ENCODE measurements at regions not wholly inside any gene's neighbourhood (a gene's known extent, or its start where the extent isn't known, plus 50 kb on each side); places are given as distances from the start of the nearest gene placed in this dataset.
"Not testable (repeated sequence)": the region's sequence is repeated elsewhere in the genome, so short reads cannot be mapped to it uniquely, and the experiment has no call there.

DNA sequence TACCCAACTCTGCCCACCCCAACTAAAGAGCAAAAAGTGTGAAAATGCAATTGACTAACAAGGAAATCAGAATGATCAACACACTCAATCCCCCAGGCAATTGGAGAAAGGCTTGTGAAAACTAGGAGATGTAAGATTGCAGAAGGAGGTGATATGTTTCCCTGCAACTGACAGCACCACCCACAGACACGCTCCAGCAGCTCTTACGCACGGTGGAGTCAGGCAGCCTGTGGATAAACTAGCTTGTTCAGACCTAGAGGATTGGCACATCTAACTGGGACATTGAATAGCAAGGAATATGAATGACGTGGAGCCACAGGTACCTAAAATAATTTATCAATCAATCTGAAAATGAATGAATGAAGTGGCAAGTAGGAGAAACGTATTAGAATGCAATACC is 125.7 kb upstream of the MYO3A start:
- DNase-seq (ENCODE audit: low read depth in 2 of 2), result no peak

DNA sequence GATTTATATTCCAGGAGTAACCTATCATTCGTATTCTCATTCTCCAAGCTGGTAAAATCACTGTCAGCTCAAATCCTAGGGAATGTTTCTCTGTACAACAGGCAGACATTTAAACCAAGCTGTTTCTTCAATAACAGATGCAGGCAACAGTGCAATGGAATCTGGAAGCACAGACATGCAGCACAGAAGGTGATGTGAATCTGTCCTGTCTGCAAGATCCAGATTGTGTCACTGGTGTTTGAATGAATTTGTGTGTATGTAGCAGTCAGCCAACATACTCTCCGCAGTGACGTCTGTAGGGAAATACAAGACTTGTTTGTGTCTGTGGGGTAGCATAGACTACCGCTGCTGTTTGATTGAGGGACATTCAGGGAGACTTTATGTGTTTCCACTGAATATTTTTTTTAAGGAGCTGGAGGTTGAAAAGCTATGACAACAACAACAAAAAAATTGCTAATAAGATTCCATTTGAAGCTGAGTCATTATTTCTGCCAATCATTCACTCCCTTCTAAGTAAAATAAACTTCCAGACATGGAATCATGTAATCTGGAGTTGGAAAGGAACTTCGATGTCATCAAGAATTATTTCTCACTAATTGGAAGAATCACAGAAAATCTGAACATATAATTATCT is 122.9 kb upstream of the MYO3A start:
- no peak for DNase-seq (ENCODE audit: low read depth in 2 of 2)

- no peak for DNase-seq (ENCODE audit: low read depth in 2 of 2)
Observed at GRCh38 chr10:25813511-25813910, 120.5 kb upstream of the MYO3A start.

DNA sequence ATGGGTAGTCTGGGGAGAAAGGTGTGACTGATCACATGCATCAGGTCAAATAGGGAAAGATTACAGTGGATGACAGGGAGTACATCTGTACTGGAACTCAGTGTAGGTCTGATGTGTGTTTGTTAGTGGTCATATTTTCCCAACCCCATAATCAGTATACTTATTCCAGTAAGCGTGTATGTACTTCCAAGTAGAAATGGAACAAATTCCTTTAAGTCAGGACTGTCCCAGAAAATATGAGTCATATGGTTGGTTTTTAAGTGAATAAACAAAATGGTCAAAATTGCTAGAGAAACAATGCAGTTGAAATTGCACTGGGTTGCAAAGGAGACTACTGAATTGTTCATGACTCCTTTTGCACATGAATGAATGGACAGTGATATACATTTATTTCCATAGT is 118.8 kb upstream of the MYO3A start:
- no peak for DNase-seq (ENCODE audit: low read depth in 2 of 2)

- no peak for DNase-seq (ENCODE audit: low read depth in 2 of 2)
Observed at GRCh38 chr10:25815999-25816768, 117.8 kb upstream of the MYO3A start.

GRCh38 chr10:25817200-25817599 is 116.8 kb upstream of the MYO3A start:
- no peak for DNase-seq (ENCODE audit: low read depth in 2 of 2)

DNA sequence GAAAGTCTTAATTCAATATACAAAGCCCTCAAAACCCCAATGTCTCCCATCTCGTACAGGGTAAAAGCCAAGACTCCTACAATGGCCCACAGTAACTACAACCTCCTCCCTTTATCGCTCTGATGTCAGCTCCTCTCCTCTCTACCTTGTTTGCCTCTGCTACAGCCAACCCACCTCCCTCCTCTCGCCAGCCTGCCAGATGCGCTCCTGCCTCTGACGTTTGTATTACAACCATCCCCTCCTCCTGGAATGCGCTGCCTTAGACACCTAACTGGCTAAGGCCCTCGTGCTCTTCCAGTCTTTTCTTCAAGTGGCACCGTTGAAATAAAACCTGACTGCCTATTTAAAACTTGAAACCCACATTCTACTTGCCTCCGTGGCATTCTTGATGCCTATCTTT is 115.3 kb upstream of the MYO3A start:
- DNase-seq (ENCODE audit: low read depth in 2 of 2), result no peak

GRCh38 chr10:25820472-25820871 is 113.6 kb upstream of the MYO3A start:
- no peak for DNase-seq (ENCODE audit: low read depth in 2 of 2)

DNA sequence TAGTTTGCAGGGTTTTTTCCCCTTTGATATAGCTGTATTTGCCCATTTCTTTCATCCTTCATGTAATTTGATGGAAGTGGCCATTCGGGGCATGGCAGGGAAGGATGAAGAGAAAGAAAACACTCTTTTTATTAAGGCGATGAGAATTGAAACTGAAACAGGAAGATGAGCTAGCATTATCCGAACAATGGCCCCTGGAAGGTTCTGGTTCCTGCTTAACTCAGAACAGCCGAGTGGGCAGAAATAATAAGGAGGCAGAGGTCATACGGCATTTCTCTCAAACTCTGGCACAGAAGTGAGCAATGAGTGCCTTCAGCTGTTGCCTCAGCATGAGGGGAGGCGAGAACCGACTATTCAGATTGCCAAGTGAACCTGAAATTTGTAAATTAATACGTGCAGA is 113.2 kb upstream of the MYO3A start:
- no peak for DNase-seq (ENCODE audit: low read depth in 2 of 2)

DNA sequence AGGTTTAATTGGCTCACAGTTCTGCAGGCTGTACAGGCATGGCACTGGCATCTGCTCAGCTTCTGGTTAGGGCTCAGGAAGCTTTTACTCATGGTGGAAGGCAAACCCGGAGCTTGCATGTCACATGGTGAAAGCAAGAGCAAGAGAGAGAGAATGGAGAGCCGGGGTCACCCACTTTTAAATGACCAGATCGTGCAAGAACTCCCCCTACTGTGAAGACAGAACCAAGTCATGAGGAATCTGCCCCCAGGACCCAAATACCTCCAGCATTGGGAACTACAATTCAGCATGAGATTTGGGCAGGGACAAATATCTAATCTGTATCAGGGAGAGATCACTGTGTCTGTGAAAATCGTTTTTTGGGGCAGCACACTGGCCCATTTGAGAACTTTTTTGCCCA is 110.0 kb upstream of the MYO3A start:
- DNase-seq (ENCODE audit: low read depth in 2 of 2), result no peak

- DNase-seq (ENCODE audit: low read depth in 2 of 2), result no peak
Observed at GRCh38 chr10:25828475-25828874, 105.6 kb upstream of the MYO3A start.

DNA sequence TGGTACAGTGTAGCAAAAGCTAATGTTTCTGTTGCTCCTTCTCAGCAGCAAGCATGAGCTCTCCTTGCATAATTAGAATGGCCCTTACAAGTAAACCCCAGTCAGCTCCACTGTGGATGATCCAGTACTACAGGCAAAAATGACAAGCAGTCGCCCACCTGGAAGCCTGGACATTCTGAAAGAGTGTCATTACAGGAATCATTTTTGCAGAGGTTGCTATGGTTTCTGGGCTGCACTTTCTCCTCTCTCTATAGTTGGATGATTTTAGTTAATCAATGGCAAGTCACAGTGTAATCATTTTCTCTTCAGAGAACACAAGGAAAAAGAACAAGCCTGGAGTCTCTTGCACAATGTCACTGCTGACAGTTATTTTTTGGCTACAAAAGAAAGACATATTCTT is 102.9 kb upstream of the MYO3A start:
- no peak for DNase-seq (ENCODE audit: low read depth in 2 of 2)

DNA sequence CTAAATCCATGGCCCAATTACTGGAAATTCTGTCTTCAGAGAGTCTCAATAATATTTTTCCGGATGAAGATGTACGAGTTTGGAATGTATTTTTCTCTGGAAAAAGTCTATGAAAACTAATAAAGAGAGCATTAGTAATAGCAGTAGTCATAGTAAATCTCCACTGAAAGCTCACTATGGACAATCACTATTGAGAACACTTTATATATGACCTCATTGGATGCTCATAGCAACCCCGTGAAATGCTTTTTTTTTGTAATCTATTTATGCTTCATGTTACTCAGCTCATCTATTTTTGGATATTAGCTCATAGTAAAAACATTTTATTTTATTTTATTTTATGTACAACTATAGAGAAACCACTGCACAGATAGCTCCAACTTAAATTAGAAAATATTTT is 94.3 kb upstream of the MYO3A start:
- DNase-seq (ENCODE audit: low read depth in 2 of 2), result no peak

GRCh38 chr10:25840875-25841274 is 93.2 kb upstream of the MYO3A start:
- DNase-seq (ENCODE audit: low read depth in 2 of 2), result not testable (repeated sequence)

GRCh38 chr10:25842146-25842545 is 91.9 kb upstream of the MYO3A start:
- DNase-seq (ENCODE audit: low read depth in 2 of 2), result no peak

- DNase-seq (ENCODE audit: low read depth in 2 of 2), result no peak
Observed at GRCh38 chr10:25843551-25844170, 90.4 kb upstream of the MYO3A start.

DNA sequence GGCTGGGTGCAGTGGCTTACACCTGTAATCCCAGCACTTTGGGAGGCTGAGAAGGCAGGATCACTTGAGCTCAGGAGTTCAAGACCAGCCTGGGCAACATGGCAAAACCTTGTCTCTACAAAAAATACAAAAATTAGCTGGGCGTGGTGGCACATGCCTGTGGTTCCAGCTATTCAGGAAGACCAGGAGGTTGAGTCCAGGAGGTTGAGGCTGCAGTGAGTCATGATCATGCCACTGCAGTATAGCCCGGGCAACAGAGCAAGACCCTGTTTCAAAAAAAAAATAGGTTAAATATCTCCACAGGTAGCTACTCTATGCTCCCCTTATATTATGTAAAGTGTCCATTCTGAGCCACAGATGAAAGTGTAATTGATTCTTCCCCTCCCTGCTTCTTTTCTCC is 89.3 kb upstream of the MYO3A start:
- not testable (repeated sequence) for DNase-seq (ENCODE audit: low read depth in 2 of 2)

DNA sequence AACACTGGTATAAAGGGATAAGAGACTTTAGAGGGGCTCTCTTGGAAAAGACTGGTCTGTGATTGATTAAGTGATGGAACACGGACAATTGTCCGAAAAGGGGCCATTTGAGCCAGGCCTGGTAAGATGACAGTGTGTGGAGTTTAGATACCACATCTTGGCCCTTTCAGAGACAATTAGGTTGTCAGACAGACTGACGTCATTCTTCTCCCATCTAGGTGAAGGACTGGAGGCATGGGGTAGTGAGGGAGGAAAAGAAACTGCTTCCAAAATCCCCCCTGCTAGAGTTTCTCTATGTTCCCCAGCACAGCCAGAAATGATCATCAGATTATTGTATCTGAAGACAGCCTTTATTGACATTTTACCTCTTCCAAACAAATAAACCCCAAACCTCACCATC is 84.8 kb upstream of the MYO3A start:
- no peak for DNase-seq (ENCODE audit: low read depth in 2 of 2)

- DNase-seq (ENCODE audit: low read depth in 2 of 2), result no peak
Observed at GRCh38 chr10:25849988-25850387, 84.0 kb upstream of the MYO3A start.

DNA sequence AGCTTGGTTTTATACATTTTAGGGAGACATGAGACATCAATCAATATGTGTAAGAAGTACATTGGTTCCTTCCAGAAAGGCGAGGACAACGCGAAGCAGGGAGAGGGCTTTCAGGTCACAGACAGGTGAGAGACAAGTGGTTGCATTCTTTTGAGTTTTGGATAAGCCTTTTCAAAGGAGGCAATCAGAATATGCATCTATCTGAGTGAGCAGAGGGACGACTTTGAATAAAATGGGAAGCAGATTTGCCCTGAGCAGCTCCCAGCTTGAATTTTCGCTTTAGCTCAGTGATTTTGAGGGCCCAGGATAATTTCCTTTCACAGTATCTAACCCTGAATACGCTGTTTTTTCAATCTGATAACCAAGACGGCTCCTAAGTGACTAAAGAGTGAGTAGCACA is 82.5 kb upstream of the MYO3A start:
- no peak for DNase-seq (ENCODE audit: low read depth in 2 of 2)

DNA sequence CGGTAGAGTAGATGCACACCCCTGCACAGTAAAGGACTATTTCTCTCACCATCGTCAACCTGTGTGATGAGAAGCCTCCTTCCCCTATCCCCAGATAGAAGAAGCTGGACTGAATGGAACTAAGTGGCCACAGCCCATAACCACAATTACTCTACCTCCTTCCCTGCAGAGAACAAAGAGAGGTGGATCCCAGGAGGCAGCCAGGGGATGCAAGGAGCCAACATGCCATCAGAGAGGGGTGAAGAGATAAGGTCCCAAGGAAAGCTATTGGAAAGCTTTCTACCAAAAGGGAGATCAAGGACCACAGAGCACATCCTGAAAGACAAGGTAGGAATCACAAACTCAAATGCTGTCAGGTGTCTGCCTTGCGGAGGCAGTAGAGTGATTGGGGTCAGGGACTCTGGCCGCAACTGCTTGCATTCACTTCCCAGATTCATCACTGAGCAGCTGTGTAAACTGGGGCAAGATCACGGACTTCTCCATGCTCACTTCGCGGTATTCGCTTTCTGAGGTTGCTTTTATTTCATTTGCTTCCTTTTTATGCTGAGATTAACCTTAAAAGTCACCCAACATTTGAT is 81.6 kb upstream of the MYO3A start:
- no peak for DNase-seq (ENCODE audit: low read depth in 2 of 2)

DNA sequence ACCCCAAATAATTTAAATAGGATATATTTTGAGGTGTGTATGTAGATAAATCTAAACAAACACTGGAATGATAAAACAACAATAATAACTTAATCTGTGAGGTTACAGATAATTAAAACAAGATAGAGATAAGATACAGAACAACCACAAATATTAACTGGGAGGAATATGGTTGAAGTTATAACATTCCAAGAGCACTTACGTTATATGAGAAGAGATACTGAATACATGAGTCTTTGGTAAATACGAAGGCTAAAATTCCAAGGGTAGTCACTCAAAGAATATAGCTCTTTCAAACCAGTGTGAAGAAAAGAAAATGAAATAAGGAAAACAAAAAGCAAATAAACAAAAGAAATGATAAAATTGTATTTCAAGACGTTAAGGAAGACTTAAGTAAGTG is 76.0 kb upstream of the MYO3A start:
- no peak for DNase-seq (ENCODE audit: low read depth in 2 of 2)

DNA sequence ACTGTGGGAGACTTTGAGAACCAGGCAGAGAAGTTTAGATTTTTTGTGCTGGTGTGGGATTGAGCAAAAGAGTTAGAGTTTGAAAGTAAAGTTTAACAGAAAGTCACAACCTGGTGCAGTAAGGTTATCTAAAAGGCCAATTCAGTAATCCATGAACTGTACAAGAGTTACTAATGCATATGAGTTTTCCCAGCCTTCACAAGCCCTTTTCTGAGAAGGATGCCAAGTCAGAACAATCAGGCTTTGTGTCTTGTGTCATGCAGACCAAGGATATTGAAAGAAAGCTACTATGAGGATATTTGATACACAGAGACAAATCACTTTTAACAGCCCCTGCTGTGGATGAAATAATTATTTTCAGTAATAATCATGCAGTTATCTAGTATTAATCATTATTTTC is 68.8 kb upstream of the MYO3A start:
- DNase-seq (ENCODE audit: low read depth in 2 of 2), result no peak
